Mesendoderm (in vitro differentiated cells): ENCODE measurements at regions not wholly inside any gene's neighbourhood (a gene's known extent, or its start where the extent isn't known, plus 50 kb on each side); places are given as distances from the start of the nearest gene placed in this dataset.

Experiments used
- DNase-seq: peaks from one replicate; pipeline ENCODE4 v3.0.0; 2013
- H2AK5ac ChIP-seq: 2 replicates; pipeline ENCODE4 v1.6.1; 2013; ENCODE audit warnings: low read length, inconsistent platforms
- H2BK120ac ChIP-seq: 2 replicates; pipeline ENCODE4 v1.6.1; 2013; ENCODE audit warnings: low read depth, mild to moderate bottlenecking, low read length, moderate library complexity, mixed read lengths
- H2BK15ac ChIP-seq: replicated peaks from 2 replicates; pipeline ENCODE4 v1.6.1; 2013; ENCODE audit warnings: low read depth, mild to moderate bottlenecking, moderate library complexity
- H2BK5ac ChIP-seq: 2 replicates; pipeline ENCODE4 v1.6.1; 2013; ENCODE audit warnings: low read length, inconsistent platforms
- H3K18ac ChIP-seq: 2 replicates; pipeline ENCODE4 v1.6.1; 2013; ENCODE audit warnings: mild to moderate bottlenecking, low read length, mixed read lengths
- H3K23ac ChIP-seq: one replicate; pipeline ENCODE4 v1.6.1; 2013; ENCODE audit warnings: low read length
- H3K27ac ChIP-seq: 2 replicates; pipeline ENCODE4 v1.5.1; 2013; ENCODE audit warnings: low read depth, mild to moderate bottlenecking, inconsistent platforms, low read length, moderate library complexity
- H3K27me3 ChIP-seq: 2 replicates; pipeline ENCODE4 v1.6.1; 2013; ENCODE audit warnings: low read length, control low read depth, mild to moderate bottlenecking, inconsistent platforms; ENCODE audit not compliant: insufficient read depth, poor library complexity
- H3K36me3 ChIP-seq: 2 replicates; pipeline ENCODE4 v1.6.1; 2013; ENCODE audit warnings: low read length, inconsistent platforms; ENCODE audit not compliant: control insufficient read depth, insufficient read depth
- H3K4ac ChIP-seq: one replicate; pipeline ENCODE4 v1.6.1; 2013; ENCODE audit warnings: low read depth, mild to moderate bottlenecking, low read length, moderate library complexity
- H3K4me1 ChIP-seq: 2 replicates; pipeline ENCODE4 v1.6.1; 2013; ENCODE audit warnings: low read depth, low read length, inconsistent platforms; ENCODE audit not compliant: control insufficient read depth
- H3K4me2 ChIP-seq: 2 replicates; pipeline ENCODE4 v1.6.1; 2013; ENCODE audit warnings: low read length
- H3K4me3 ChIP-seq: 2 replicates; pipeline ENCODE4 v1.5.1; 2013; ENCODE audit warnings: mild to moderate bottlenecking, low read length
- H3K56ac ChIP-seq: one replicate; pipeline ENCODE4 v1.6.1; 2013; ENCODE audit warnings: low read length
- H3K79me1 ChIP-seq: 2 replicates; pipeline ENCODE4 v1.6.1; 2013; ENCODE audit warnings: low read length, inconsistent platforms
- H3K79me2 ChIP-seq: 2 replicates; pipeline ENCODE4 v1.6.1; 2013; ENCODE audit warnings: mild to moderate bottlenecking, low read length; ENCODE audit not compliant: control insufficient read depth, insufficient read depth
- H3K9ac ChIP-seq: 2 replicates; pipeline ENCODE4 v1.6.1; 2013; ENCODE audit warnings: low read length, inconsistent platforms
- H4K5ac ChIP-seq: one replicate; pipeline ENCODE4 v1.6.1; 2013; ENCODE audit warnings: low read length
- H4K8ac ChIP-seq: one replicate; pipeline ENCODE4 v1.6.1; 2013; ENCODE audit warnings: low read depth, mild to moderate bottlenecking, control low read depth, low read length, moderate library complexity
- WGBS: extraction: QIAGEN DNeasy Blood & Tissue Kit; methylation state at CpG from one replicate; pipeline ENCODE4 v1.1.7; 2013; ENCODE audit warnings: low lambda C conversion rate, missing lambda C conversion rate; ENCODE audit not compliant: insufficient coverage; ENCODE audit errors: extremely low coverage; 5-methylcytosine and 5-hydroxymethylcytosine counted together

DNA sequence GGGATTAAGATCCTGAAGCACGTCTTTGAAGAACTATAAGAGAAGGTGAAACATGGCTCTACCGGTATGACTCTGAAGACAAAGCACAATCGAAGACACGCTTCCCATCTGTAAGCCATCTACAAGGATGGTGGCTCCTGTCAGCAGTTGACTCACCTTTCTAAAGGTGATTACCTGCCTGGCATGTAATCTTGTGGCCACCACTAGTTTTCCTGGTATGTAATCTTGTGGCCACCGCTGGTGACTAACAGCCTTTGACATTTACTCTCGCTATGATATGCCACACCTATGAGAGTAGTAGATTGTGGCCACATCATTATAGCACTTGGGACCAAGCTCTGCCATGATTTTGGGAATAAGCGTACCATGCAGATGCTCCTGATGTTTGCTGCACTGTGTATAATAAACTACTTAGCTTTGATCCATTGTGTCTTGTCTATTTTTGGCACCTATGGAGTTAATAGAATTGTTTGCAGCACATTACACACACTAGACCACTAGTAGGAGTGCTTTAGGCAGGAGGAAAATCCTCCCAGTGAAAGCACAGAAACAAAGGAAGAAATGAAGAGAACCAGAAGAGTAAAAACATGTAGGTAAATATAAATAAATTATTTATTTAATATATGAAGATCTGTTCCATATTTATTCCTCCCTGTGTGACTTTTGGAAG lies 59.8 kb downstream of the VAX1 start:
- H3K4me3 ChIP-seq: no peak overlapping the region
- H2BK15ac ChIP-seq: no peak overlapping the region
- no peaks in the 10 kb centered on the region for H3K36me3 ChIP-seq
- H3K79me1 ChIP-seq: no peaks in the 10 kb centered on the region
- H3K4me1 ChIP-seq: no peaks in the 10 kb centered on the region
- no peak overlapping the region for H4K8ac ChIP-seq
- H3K4me2 ChIP-seq: no peak overlapping the region
- no CpG with 5 or more reads among the region's 7 CpGs for WGBS
- H2AK5ac ChIP-seq: no peak overlapping the region
- H3K56ac ChIP-seq: no peak overlapping the region
- no peak overlapping the region for H3K4ac ChIP-seq
- no peak overlapping the region for H4K5ac ChIP-seq
- no peak overlapping the region for H3K18ac ChIP-seq
- H3K27ac ChIP-seq: no peak overlapping the region
- DNase-seq: no peak
- no peaks in the 10 kb centered on the region for H3K27me3 ChIP-seq
- H2BK120ac ChIP-seq: no peak overlapping the region
- H3K23ac ChIP-seq: no peak overlapping the region
- no peak overlapping the region for H2BK5ac ChIP-seq
- no peak overlapping the region for H3K9ac ChIP-seq
- no peaks in the 10 kb centered on the region for H3K79me2 ChIP-seq

DNA sequence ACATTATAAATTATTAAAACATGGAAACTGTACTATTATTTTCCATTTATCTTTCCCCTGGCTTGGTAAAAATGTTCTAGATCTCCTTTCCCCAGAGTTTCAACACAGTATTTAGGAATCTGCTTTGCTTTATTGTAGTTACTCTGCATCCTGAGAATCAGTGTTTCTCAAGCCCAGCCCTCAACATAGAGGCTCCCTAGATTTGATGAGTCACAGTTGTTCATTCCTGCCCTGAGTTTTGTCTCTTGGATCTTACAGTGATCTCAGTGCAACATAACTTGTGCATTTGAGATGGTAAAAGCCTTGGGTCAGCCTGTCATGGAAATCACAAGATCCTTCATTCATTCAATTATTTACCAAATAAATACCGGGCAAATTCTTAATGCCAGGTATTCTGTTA lies 63.0 kb downstream of the VAX1 start:
- no peak overlapping the region for H2AK5ac ChIP-seq
- H3K4me2 ChIP-seq: no peak overlapping the region
- no peak overlapping the region for H3K18ac ChIP-seq
- H3K4ac ChIP-seq: no peak overlapping the region
- H3K56ac ChIP-seq: no peak overlapping the region
- no peaks in the 10 kb centered on the region for H3K36me3 ChIP-seq
- H3K27me3 ChIP-seq: no peaks in the 10 kb centered on the region
- no peak overlapping the region for H3K9ac ChIP-seq
- peak; percentile 31 for DNase-seq
- H3K4me1 ChIP-seq: no peaks in the 10 kb centered on the region
- no peak overlapping the region for H3K4me3 ChIP-seq
- no peaks in the 10 kb centered on the region for H3K79me1 ChIP-seq
- no peak overlapping the region for H3K23ac ChIP-seq
- no peak overlapping the region for H2BK120ac ChIP-seq
- H2BK15ac ChIP-seq: no peak overlapping the region
- no peaks in the 10 kb centered on the region for H3K79me2 ChIP-seq
- H4K8ac ChIP-seq: no peak overlapping the region
- H2BK5ac ChIP-seq: no peak overlapping the region
- WGBS: no CpG with 5 or more reads among the region's 1 CpG
- H4K5ac ChIP-seq: no peak overlapping the region
- H3K27ac ChIP-seq: no peak overlapping the region

DNA sequence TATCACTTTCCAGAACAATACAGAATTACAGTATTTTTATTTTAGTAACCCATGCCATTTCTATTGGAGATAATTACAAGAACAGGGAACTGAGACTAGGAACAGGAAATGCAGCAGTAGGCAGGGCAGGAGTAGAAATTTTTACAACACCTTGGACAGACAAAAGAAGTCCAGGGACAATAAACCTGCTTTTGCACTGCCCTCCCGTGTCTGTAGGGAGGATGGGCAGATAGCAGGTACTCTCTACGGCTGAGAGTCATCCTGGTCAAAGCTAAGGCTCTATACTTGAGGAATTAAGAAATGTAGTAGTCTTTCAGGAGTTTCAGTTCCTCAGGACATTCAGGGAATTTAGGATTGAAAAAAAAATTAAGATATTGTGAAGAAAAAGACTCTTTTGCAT lies 63.4 kb downstream of the VAX1 start:
- no peaks in the 10 kb centered on the region for H3K79me2 ChIP-seq
- no peak overlapping the region for H2AK5ac ChIP-seq
- no peak overlapping the region for H3K9ac ChIP-seq
- H3K27ac ChIP-seq: no peak overlapping the region
- H3K27me3 ChIP-seq: no peaks in the 10 kb centered on the region
- H3K4ac ChIP-seq: no peak overlapping the region
- no peak overlapping the region for H2BK120ac ChIP-seq
- H3K4me1 ChIP-seq: no peaks in the 10 kb centered on the region
- H3K36me3 ChIP-seq: no peaks in the 10 kb centered on the region
- H3K4me3 ChIP-seq: no peak overlapping the region
- no peak overlapping the region for H2BK5ac ChIP-seq
- no peaks in the 10 kb centered on the region for H3K79me1 ChIP-seq
- peak; percentile 69 for DNase-seq
- no peak overlapping the region for H3K23ac ChIP-seq
- no CpG with 5 or more reads among the region's 2 CpGs for WGBS
- H3K18ac ChIP-seq: no peak overlapping the region
- H4K8ac ChIP-seq: no peak overlapping the region
- H3K4me2 ChIP-seq: no peak overlapping the region
- no peak overlapping the region for H4K5ac ChIP-seq
- no peak overlapping the region for H3K56ac ChIP-seq
- H2BK15ac ChIP-seq: no peak overlapping the region

DNA sequence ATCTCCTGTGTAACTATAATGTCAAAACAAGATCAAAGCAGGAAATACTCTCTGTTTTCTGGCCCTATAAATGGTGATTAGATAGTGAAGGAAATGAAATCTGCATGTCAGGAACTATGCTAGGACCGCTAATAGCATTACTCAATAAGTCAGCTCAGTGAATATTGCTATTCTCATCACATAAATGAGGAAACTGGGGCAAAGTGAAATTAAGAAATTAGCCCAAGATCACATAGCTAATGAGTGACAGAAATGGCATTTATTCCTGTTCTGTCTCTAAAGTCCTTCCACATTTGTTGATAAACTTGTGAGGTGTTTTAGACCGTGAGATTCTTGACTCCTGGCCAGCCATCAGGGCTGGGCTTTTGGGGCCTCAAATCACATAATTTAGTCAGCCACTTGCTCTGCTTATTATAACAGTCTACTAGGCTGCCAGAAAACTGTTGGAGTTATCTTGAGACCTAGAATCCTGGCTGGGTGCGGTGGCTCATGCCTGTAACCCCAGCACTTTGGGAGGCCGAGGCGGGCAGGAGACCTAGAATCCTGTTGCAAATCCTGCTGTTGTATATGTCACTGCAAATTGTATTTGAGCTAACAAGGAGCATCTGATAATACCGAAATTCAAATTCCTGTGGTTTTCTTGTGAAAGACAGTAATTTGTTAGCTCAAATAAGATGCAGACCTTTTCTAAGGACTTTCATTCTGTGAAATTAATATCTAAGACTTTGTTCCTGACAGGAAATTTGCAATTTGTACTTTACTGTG lies 66.5 kb upstream of the SHTN1 start:
- Histone ChIP-seq H2BK120ac (no peak overlapping the region), H2BK15ac (no peak overlapping the region), H4K5ac (no peak overlapping the region), H3K4ac (no peak overlapping the region), H3K36me3 (no peaks in the 10 kb centered on the region), H2AK5ac (no peak overlapping the region), H3K23ac (no peak overlapping the region), H3K79me1 (no peaks in the 10 kb centered on the region), H3K18ac (no peak overlapping the region), H3K27me3 (no peaks in the 10 kb centered on the region), H4K8ac (no peak overlapping the region), H3K27ac (no peak overlapping the region), H3K4me2 (no peak overlapping the region), H3K56ac (no peak overlapping the region), H2BK5ac (no peak overlapping the region), H3K79me2 (no peaks in the 10 kb centered on the region), H3K4me1 (no peaks in the 10 kb centered on the region), H3K4me3 (no peak overlapping the region), H3K9ac (no peak overlapping the region)
- no CpG with 5 or more reads among the region's 6 CpGs for WGBS
- DNase-seq: no peak
